ENCODE measurements at regions not wholly inside any gene's neighbourhood (a gene's known extent, or its start where the extent isn't known, plus 50 kb on each side); places are given as distances from the start of the nearest gene placed in this dataset.

DNA sequence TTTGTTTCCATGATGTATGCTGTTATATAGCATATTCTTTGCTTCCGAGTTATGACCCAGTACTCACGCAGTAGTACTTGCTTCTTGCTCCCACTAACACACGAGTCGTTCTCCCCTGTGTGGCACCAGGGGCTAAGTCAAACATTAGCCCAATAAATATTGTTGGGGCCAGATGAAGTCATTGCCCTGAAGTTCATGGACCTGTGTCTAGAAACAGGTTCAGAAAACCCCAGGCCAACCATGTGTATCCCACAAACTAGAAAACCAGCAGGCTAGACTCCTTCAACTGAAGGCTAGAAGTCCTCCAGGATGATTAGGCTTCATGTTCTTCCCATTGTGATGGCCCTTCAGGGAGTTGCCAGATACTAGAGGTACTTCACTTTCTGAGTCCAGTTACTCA is 198.2 kb upstream of the RBM19 start:
- peaks cover 2% of the 10 kb centered on the region; the same call in 1 of the 2 replicates for H3K27me3 ChIP-seq (ENCODE audit: insufficient read depth, low read length)
- H3K27ac ChIP-seq (ENCODE audit: insufficient read length, low read depth, low read length): no peak overlapping the region
- no peak overlapping the region for H3K56ac ChIP-seq (ENCODE audit: insufficient read length, low read depth, low read length)
- H2AK5ac ChIP-seq (ENCODE audit: insufficient read length, low read length): no peak overlapping the region
- no peak overlapping the region for H2BK12ac ChIP-seq (ENCODE audit: insufficient read length, low read depth, low read length)
- Mint-ChIP-seq H3K4me3 (no peak overlapping the region), H3K4me1 (peaks cover 0 to 2% of the 10 kb centered on the region in 2 experiments; a peak in 2 of 4 replicates), H3K27ac (no peak overlapping the region), H3K9me3 (no peaks in the 10 kb centered on the region), H3K36me3 (ENCODE audit: insufficient read depth in 1 of 3, low read depth in 3 of 3) (no peaks in the 10 kb centered on the region), H3K27me3 (ENCODE audit: low read depth) (peaks cover 57% of the 10 kb centered on the region)
- no peak for DNase-seq
- no peaks in the 10 kb centered on the region for H3K4me1 ChIP-seq (ENCODE audit: insufficient read depth, low read length)
- H4K20me1 ChIP-seq (ENCODE audit: control insufficient read depth, insufficient read depth, insufficient read length): no peaks in the 10 kb centered on the region
- no peak overlapping the region for H2BK120ac ChIP-seq (ENCODE audit: low read depth, low read length, poor library complexity, severe bottlenecking)
- H3T11ph ChIP-seq (ENCODE audit: low read length): no peak overlapping the region
- H3K14ac ChIP-seq (ENCODE audit: insufficient read depth, low read length): no peak overlapping the region
- no peaks in the 10 kb centered on the region for H3K9me3 ChIP-seq (ENCODE audit: control insufficient read depth, low read depth, low read length)
- H3K4me2 ChIP-seq (ENCODE audit: insufficient read depth, insufficient read length, low read length): no peak overlapping the region
- no peak overlapping the region for H3K18ac ChIP-seq (ENCODE audit: insufficient read length, low read depth, low read length)
- no peak overlapping the region for H4K5ac ChIP-seq (ENCODE audit: insufficient read length, low read depth, low read length)
- no peak overlapping the region for H2BK15ac ChIP-seq (ENCODE audit: low read depth, low read length)
- H3K9ac ChIP-seq (ENCODE audit: extremely low read depth, insufficient read length, low read length): no peak overlapping the region
- H3K79me2 ChIP-seq (ENCODE audit: insufficient read depth, low read length): no peaks in the 10 kb centered on the region
- H3K23ac ChIP-seq (ENCODE audit: insufficient read length, low read depth, low read length): no peak overlapping the region
- WGBS (ENCODE audit: extremely low coverage, insufficient read length, low lambda C conversion rate): no CpG with 5 or more reads among the region's 4 CpGs
- no peak overlapping the region for H3K4ac ChIP-seq (ENCODE audit: low read depth, low read length)
- H3K79me1 ChIP-seq (ENCODE audit: insufficient read depth, low read depth, low read length, poor library complexity, severe bottlenecking): no peaks in the 10 kb centered on the region
- H3K23me2 ChIP-seq (ENCODE audit: insufficient read length, low read depth, low read length, poor library complexity, severe bottlenecking): no peaks in the 10 kb centered on the region
- H4K8ac ChIP-seq (replicated peaks; ENCODE audit: insufficient read length, low read depth, low read length): no peak overlapping the region
- H2BK5ac ChIP-seq (ENCODE audit: insufficient read length, low read length): no peak overlapping the region
- H2AFZ ChIP-seq (ENCODE audit: low read length): no peak overlapping the region
- H2BK20ac ChIP-seq (ENCODE audit: low read depth, low read length, poor library complexity, severe bottlenecking): no peak overlapping the region
- H4K91ac ChIP-seq (ENCODE audit: insufficient read length, low read depth, low read length): no peak overlapping the region
- TF ChIP-seq, protein P1, sequence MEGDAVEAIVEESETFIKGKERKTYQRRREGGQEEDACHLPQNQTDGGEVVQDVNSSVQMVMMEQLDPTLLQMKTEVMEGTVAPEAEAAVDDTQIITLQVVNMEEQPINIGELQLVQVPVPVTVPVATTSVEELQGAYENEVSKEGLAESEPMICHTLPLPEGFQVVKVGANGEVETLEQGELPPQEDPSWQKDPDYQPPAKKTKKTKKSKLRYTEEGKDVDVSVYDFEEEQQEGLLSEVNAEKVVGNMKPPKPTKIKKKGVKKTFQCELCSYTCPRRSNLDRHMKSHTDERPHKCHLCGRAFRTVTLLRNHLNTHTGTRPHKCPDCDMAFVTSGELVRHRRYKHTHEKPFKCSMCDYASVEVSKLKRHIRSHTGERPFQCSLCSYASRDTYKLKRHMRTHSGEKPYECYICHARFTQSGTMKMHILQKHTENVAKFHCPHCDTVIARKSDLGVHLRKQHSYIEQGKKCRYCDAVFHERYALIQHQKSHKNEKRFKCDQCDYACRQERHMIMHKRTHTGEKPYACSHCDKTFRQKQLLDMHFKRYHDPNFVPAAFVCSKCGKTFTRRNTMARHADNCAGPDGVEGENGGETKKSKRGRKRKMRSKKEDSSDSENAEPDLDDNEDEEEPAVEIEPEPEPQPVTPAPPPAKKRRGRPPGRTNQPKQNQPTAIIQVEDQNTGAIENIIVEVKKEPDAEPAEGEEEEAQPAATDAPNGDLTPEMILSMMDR (conservative IDR thresholded peaks at IDR 0.05): no peak
